Testis (tissue), 2 donors: ENCODE measurements at regions not wholly inside any gene's neighbourhood (a gene's known extent, or its start where the extent isn't known, plus 50 kb on each side); places are given as distances from the start of the nearest gene placed in this dataset.

Experiments
- CTCF ChIP-seq, 3 experiments: fragments of 450-650 bp in 2 of 3; fragments of 200-600 bp in 1 of 3; sonication (generic) in 1 of 3; IDR thresholded peaks; one replicate each; pipeline ENCODE4 v1.5.1; 2016 to 2019; ENCODE audit warnings: antibody characterized with exemption in 3 of 3, mild to moderate bottlenecking in 2 of 3, moderate library complexity in 1 of 3
- POLR2A ChIP-seq: fragments of 450-650 bp; IDR thresholded peaks from one replicate; pipeline ENCODE4 v1.6.1; 2017; ENCODE audit warnings: antibody characterized with exemption, mild to moderate bottlenecking, moderate library complexity

- no peak for TF ChIP-seq CTCF (IDR thresholded peaks at IDR 0.05)
- TF ChIP-seq POLR2A = no peak
These were observed 304.3 kb downstream of the MATN1 start for GRCh38 chr1:30418939-30419720.
